HG03175 (cell line): ENCODE measurements at regions not wholly inside any gene's neighbourhood (a gene's known extent, or its start where the extent isn't known, plus 50 kb on each side); places are given as distances from the start of the nearest gene placed in this dataset.

Experiments
- ATAC-seq: cut with Tn5 transposase; IDR thresholded peaks from one replicate; pipeline ENCODE4 v1.9.1; 2021; ENCODE audit warnings: mild to moderate bottlenecking, moderate library complexity; ENCODE audit not compliant: unreplicated experiment

GRCh38 chr15:97654481-97655076 is 305.9 kb upstream of the ARRDC4 start:
- no peak for ATAC-seq

- no peak for ATAC-seq
Measured at GRCh38 chr15:97661796-97662195, 298.7 kb upstream of the ARRDC4 start.

- ATAC-seq, result no peak
Measured at GRCh38 chr15:97672586-97672985, 287.9 kb upstream of the ARRDC4 start.

DNA sequence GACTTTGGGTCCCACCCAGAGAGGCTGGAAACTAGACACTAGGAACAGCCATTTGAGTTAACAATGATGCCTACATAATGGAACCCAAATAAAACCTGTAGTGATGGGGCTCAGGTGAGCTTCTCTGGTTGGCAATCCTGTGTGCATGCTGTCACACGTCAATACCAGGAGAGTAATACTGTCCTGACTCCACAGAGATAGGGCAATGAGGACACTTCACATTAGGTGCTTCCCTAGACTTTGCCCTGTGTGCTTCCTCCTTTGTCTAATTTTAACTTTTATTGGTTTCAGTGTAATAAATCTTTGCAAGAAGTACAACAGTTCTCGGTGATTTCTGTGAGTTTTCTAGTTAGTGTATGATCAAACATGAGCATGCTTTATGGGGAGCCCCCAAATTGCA is 281.8 kb upstream of the ARRDC4 start:
- no peak for ATAC-seq

- ATAC-seq, result no peak
Measured at GRCh38 chr15:97679106-97679688, 281.3 kb upstream of the ARRDC4 start.

DNA sequence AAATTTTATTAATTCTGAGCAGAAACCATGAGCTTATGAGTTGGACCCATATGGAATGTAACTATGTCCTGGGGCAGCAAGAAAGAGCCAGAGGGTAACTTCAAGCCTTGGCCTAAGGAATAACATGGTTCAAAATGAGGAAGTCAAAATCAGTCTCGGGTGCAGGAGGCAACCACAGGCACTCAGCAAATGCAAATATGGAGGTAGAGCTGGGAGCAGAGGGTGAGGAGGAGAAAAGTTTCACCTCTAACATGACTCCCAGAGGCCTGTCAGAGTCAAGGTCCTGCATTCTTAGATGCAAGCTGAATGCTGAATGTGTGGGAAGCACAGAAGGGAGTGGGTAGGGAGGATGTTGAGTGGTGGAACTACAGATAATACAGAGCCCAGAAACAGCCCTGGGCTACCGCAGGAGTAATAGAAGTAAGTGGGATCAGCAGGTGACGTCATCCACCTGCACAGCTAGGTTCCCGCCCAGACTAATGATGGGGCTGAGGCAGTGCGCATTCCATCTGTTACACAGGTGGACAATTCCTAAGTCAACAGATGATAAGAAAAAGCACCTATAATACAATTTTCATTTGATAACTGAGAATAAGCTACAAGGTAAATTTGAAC is 279.8 kb upstream of the ARRDC4 start:
- no peak for ATAC-seq

DNA sequence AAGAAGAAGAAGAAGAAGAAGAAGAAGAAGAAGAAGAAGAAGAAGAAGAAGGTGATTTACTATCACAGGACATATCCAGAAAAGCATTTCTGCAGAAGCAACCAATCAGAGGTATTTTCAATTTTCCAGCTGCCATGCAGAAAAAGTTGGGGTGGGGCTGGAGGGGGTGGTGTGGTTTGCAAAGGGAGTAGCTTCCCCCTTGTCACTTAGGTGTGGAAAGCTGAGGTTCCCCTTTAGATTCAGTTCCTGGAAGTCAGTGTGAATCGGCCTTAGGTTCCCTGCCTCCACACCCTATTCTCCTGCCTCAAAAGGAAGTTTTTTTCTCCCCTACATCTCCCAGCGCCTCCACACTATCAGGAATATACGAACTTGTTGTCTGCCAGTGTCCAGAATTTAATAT is 276.7 kb upstream of the ARRDC4 start:
- no peak for ATAC-seq

DNA sequence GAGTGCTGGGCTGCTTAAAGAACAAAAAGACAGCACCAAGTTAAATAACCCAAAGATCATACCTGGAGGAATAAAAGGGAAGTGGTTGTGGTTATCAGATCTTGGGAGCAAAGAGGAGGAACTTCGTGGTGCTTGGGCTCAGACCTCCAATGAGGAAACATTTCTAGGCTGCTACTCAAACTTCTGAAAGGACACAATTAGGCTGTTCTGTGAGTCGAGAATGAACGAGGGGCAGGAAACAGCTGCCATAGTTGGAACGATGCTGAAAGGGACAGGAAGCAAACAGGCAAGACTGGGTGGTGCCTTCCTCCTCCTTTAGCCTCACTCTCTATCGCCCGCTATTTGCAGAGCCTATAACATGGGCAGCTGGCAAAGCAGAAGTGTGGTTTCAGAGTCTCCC is 276.3 kb upstream of the ARRDC4 start:
- no peak for ATAC-seq

- ATAC-seq, result no peak
Measured at GRCh38 chr15:97686324-97686723, 274.2 kb upstream of the ARRDC4 start.

- ATAC-seq, result no peak
Measured at GRCh38 chr15:97687654-97688053, 272.8 kb upstream of the ARRDC4 start.

DNA sequence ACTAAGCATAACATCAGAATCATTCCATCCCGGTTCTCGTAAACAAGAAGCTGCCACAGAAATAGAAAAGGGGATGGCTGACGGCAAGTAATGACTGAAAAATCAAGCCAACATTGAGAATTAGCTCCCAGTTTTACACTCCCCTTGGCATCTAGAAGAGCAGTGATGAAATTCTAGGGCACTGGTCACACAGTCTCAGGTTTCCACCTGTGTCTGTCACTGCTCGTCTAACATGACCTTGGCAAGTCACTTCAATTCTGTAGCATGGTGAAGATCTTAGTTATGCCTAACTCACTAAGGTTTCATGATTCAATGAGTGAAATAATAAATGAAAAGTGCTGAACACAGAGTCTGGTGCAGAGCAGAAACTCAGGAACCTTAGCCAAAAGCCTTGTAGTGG is 272.3 kb upstream of the ARRDC4 start:
- ATAC-seq, result no peak

DNA sequence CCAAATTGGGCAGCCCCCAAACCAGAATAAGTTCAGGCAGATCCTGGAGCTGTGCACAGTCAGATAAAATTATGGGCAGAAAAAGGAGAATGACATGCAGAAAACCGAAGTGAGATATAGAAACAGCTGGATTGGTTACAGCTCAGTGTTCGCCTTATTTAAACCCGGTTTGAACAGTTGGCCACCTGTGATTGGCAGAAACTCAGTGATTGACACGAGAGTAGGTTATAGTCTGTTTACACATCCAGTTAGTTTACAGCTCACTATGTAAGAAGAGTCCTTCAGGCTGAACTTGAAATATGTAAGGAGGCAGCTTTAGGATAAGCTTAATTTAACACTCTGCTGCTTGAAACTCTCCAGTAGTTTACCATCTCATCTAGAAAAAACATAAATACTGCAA is 271.6 kb upstream of the ARRDC4 start:
- ATAC-seq, result no peak

DNA sequence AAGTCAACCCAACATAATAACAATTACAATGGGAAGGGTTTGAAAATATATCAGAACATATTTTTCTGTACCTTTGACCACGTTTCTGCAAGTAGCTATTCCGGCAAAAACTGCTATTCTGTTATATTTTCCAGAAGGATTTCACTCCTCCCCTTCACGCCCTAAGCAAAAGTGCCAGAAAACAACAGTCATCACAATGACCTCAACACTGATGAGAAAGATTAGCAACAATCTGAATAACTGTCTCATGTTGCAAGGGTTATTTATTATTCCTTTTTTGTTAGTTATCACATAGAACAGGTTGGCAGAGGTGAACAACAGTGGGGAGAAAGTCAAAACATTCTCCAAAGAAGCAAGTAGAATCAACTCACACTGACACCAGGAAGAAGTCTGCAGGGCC is 269.4 kb upstream of the ARRDC4 start:
- no peak for ATAC-seq

GRCh38 chr15:97691799-97692198 is 268.7 kb upstream of the ARRDC4 start:
- no peak for ATAC-seq

DNA sequence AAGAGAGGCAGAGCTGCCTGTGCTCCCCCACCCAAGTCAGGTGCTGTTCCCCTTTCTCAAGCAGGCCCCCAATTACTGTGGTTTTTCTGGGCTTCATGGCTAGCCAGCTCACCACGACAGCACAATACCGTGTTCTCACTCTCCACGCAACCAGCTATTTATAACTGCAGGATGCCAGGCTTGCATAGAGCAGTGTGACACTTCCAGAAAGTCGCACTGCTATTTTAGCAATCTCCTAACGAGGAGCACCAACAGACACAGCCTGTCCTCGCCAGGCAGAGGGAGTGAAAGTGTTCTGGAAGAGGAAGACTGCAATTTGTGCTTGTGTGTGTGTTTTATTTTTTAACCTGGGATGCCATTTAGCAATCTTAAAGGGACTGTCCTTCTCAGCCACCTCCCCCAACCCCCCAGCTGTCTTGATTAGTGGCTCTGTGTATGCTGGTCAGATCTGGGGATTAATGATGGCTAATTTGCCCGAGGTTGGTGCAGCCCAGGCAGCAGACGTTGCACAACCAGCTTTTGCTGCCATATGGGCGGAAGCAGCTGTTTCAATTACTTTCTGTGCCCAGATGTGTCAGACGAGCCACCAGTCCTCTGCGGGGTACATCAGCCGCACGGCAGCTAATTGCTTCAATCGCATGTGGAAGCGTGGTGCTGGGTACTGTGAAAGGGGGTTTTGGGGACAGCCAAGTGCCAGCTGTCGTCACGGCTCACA is 268.0 kb upstream of the ARRDC4 start:
- ATAC-seq, result no peak

- ATAC-seq, result no peak
Measured at GRCh38 chr15:97694456-97694855, 266.0 kb upstream of the ARRDC4 start.

DNA sequence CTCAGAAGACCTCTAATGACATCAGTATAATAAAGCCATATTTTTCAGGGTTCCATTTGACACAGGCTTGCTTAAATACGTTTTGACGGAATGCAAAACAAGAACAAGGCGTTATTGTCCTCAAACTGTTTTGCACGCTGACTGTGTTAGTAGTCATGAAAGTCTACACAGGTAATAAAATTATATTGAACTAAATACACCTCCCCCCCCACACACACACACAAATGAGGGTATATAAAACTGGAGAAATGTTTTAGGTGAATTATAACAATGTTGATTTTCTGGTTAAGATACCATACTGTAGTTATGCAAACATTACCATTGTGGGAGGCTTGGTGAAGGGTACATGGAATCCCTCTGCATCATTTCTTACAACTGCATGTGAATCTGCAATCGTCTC is 257.1 kb upstream of the ARRDC4 start:
- ATAC-seq, result no peak

DNA sequence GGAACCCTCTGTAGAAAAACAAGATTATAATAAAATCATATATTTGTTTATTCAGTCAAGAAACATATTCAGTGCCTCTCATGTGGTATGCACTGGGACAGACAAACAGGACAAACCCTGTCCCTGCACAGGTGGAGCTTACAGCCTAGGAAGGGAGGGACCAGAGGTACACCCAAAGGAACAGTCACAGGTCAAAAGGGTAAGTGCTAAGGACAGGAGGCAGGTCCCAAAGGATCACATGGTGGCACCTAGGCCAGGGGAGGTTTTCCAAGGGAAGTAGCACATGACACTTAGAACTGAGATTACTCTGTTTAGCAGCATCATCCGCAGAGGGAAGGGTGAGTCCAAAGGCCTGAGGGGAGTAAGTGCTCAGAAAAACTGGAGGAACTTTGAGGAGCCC is 254.4 kb upstream of the ARRDC4 start:
- ATAC-seq, result no peak

DNA sequence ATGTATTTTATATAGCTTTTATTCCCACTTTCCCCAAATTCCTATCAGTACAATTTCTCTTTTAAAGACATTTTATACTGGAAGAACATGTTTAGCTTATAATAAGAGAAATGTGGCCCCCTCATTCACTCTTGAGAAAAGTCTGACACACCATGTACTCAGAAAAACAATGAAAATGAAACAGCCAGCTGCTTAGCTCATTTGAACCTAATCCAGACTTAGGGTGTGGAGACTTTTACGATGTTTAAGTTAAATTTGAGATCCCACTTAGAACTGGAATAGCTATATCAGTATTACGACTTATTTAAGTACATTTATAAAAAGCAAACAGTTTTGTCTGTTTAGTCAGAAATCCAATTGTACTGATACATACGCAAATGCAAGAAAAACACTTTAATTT is 252.3 kb upstream of the ARRDC4 start:
- ATAC-seq, result no peak

DNA sequence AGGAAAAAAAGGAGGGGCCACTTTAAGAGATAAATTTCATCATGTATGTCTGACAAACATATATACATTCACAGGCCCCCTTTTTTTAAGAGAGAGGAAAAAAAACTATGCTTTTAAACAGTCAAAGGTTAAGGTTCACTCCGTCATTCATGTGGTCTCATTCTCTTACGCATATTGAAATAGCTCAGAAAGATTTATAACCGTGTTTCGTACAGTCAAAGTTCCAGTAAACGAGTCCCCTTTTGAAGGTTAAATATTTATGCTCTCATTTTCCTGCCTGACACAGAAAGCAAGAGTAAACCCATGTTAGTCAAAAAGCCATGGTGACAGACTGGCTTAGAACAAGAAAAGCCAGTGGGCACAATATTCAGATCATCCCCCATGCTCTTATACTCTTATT is 248.0 kb upstream of the ARRDC4 start:
- no peak for ATAC-seq

GRCh38 chr15:97717806-97718205 is 242.7 kb upstream of the ARRDC4 start:
- no peak for ATAC-seq

- ATAC-seq, result no peak
Measured at GRCh38 chr15:97718509-97718908, 242.0 kb upstream of the ARRDC4 start.
